HCT116 (cell line): ENCODE measurements at regions not wholly inside any gene's neighbourhood (a gene's known extent, or its start where the extent isn't known, plus 50 kb on each side); places are given as distances from the start of the nearest gene placed in this dataset.

Experiments
- ATAC-seq: fragments of 200-7000 bp; cut with Tn5 transposase; 2 replicates; pipeline ENCODE4 v1.9.1; 2020; ENCODE audit warnings: mild to moderate bottlenecking, moderate library complexity
- BruUV-seq: library from RNA; stranded (reverse); fragments of 400-500 nt; replicated peaks from 2 replicates; lab custom pipeline; 2021; lab: Mats Ljungman, UMichigan
- CTCF ChIA-PET: fragments of 300-600 bp; sonication (Branson Sonifier 250); formaldehyde crosslinking; loops from one replicate; lab custom pipeline; 2021; ENCODE audit warnings: antibody characterized with exemption; lab: Charles Lee
- POLR2A ChIA-PET: fragments of 300-600, 350-600 bp; sonication (Branson Sonifier 250); formaldehyde crosslinking; loops from one replicate; lab custom pipeline; 2021; ENCODE audit warnings: antibody characterized with exemption; lab: Charles Lee
- RAD21 ChIA-PET, 2 experiments: fragments of 300-600 bp; sonication (Branson Sonifier 250); formaldehyde crosslinking; loops; one replicate each; lab custom pipeline; 2023; ENCODE audit warnings: low total read pairs in 2 of 2; ENCODE audit not compliant: uncharacterized antibody in 2 of 2, unreplicated experiment in 2 of 2, low non-redundant PET in 1 of 2; lab: Charles Lee
- DNase-seq: peaks from one replicate; pipeline ENCODE4 v3.0.0-alpha.2; 2010; ENCODE audit warnings: low read depth, low spot score
- H2AFZ ChIP-seq: fragments of 200-600 bp; shearing (Covaris generic), sonication (generic); 2 replicates; pipeline ENCODE4 v1.6.1; 2017; ENCODE audit warnings: low read depth, mixed run types, mixed read lengths, antibody characterized with exemption, low read length; ENCODE audit not compliant: poor library complexity, severe bottlenecking
- H3K27ac ChIP-seq: 2 replicates; pipeline ENCODE4 v1.5.1; 2012; ENCODE audit warnings: low read depth, low read length
- H3K27me3 ChIP-seq: fragments of 200-600 bp; sonication (generic); 2 replicates; pipeline ENCODE4 v1.6.1; 2016; ENCODE audit warnings: mixed run types, low read length, mixed read lengths; ENCODE audit not compliant: insufficient read depth
- H3K36me3 ChIP-seq, 2 experiments: fragments of 200-500 bp in 1 of 2; fragments of 200-600 bp in 1 of 2; sonication (Bioruptor generic) in 1 of 2; sonication (generic) in 1 of 2; 2 replicates each; pipeline versions ENCODE4 v1.5.1 to v1.6.1; 2014 to 2016; ENCODE audit warnings: low read length in 2 of 2, inconsistent platforms in 1 of 2, mixed read lengths in 1 of 2, mixed run types in 1 of 2; ENCODE audit not compliant: insufficient read depth in 2 of 2, control insufficient read depth in 1 of 2
- H3K4me1 ChIP-seq, 2 experiments: fragments of 200-600 bp in 1 of 2; sonication (generic) in 1 of 2; 2 replicates each; pipeline versions ENCODE4 v1.5.1 to v1.6.1; 2012 to 2017; ENCODE audit warnings: low read length in 2 of 2, inconsistent platforms in 1 of 2, mild to moderate bottlenecking in 1 of 2, mixed read lengths in 1 of 2, mixed run types in 1 of 2, moderate library complexity in 1 of 2; ENCODE audit not compliant: insufficient read depth in 2 of 2, control insufficient read depth in 1 of 2
- H3K4me2 ChIP-seq: fragments of 200-600 bp; sonication (generic); 2 replicates; pipeline ENCODE4 v1.6.1; 2017; ENCODE audit warnings: mixed run types, low read length, mixed read lengths
- H3K4me3 ChIP-seq, 2 experiments: fragments of 200-600 bp in 1 of 2; sonication (generic) in 1 of 2; replicated peaks in 1 of 2; 2 replicates each; pipeline ENCODE4 v1.5.1; 2011 to 2016; ENCODE audit warnings: low read length in 2 of 2, control low read depth in 1 of 2, low read depth in 1 of 2, mild to moderate bottlenecking in 1 of 2, mixed read lengths in 1 of 2, mixed run types in 1 of 2
- H3K79me2 ChIP-seq: fragments of 200-600 bp; sonication (generic); 2 replicates; pipeline ENCODE4 v1.6.1; 2017; ENCODE audit warnings: mild to moderate bottlenecking, mixed run types, low read length, moderate library complexity, mixed read lengths; ENCODE audit not compliant: insufficient read depth
- H3K9ac ChIP-seq: fragments of 200-600 bp; sonication (generic); 2 replicates; pipeline ENCODE4 v1.6.1; 2016; ENCODE audit warnings: low read length, mixed read lengths
- H3K9me2 ChIP-seq: fragments of 200-600 bp; sonication (generic), shearing (Covaris generic); 2 replicates; pipeline ENCODE4 v1.6.1; 2017; ENCODE audit warnings: mixed run types, mild to moderate bottlenecking, moderate library complexity; ENCODE audit not compliant: insufficient read depth
- H3K9me3 ChIP-seq, 2 experiments: fragments of 200-500 bp in 1 of 2; fragments of 200-600 bp in 1 of 2; sonication (Bioruptor generic) in 1 of 2; sonication (generic) in 1 of 2; 2 replicates each; pipeline ENCODE4 v1.6.1; 2014 to 2017; ENCODE audit warnings: low read length in 2 of 2, mixed read lengths in 2 of 2, inconsistent platforms in 1 of 2, low read depth in 1 of 2, mild to moderate bottlenecking in 1 of 2, mixed run types in 1 of 2, moderate library complexity in 1 of 2; ENCODE audit not compliant: control insufficient read depth in 1 of 2, insufficient read depth in 1 of 2
- H4K20me1 ChIP-seq: fragments of 200-600 bp; sonication (generic), shearing (Covaris generic); 2 replicates; pipeline ENCODE4 v1.6.1; 2017; ENCODE audit warnings: mixed run types, mild to moderate bottlenecking, moderate library complexity; ENCODE audit not compliant: insufficient read depth
- CBX3 ChIP-seq: IDR thresholded peaks from 2 replicates; pipeline ENCODE4 v1.6.1; 2012; ENCODE audit warnings: low read depth
- EGR1 ChIP-seq: IDR thresholded peaks from 2 replicates; pipeline ENCODE4 v1.6.1; 2012; ENCODE audit warnings: low read depth
- ELF1 ChIP-seq: IDR thresholded peaks from 2 replicates; pipeline ENCODE4 v1.6.1; 2012; ENCODE audit warnings: low read depth, borderline replicate concordance
- EZH2 ChIP-seq: fragments of 200-600 bp; sonication (generic); IDR thresholded peaks from 2 replicates; pipeline ENCODE4 v1.6.1; 2017; ENCODE audit warnings: antibody characterized with exemption, mixed run types
- EZH2phosphoT487 ChIP-seq: fragments of 200-600 bp; IDR thresholded peaks from 2 replicates; pipeline ENCODE4 v1.6.1; 2018; ENCODE audit warnings: antibody characterized with exemption, borderline replicate concordance
- FOSL1 ChIP-seq: IDR thresholded peaks from 2 replicates; pipeline ENCODE4 v1.6.1; 2012; ENCODE audit warnings: low read depth
- JUND ChIP-seq: IDR thresholded peaks from 2 replicates; pipeline ENCODE4 v1.6.1; 2012
- POLR2A ChIP-seq: IDR thresholded peaks from 2 replicates; pipeline ENCODE4 v1.7.0; 2011; ENCODE audit warnings: borderline replicate concordance; ENCODE audit not compliant: insufficient read depth, insufficient read length; ENCODE audit errors: extremely low read depth
- POLR2AphosphoS5 ChIP-seq: IDR thresholded peaks from 2 replicates; pipeline ENCODE4 v1.6.1; 2011; ENCODE audit warnings: mild to moderate bottlenecking, low read depth, low read length, moderate library complexity
- RAD21 ChIP-seq: IDR thresholded peaks from 2 replicates; pipeline ENCODE4 v1.6.1; 2012; ENCODE audit warnings: low read depth, mild to moderate bottlenecking
- SP1 ChIP-seq: IDR thresholded peaks from 2 replicates; pipeline ENCODE4 v1.6.1; 2012; ENCODE audit warnings: low read depth
- SRF ChIP-seq: IDR thresholded peaks from 2 replicates; pipeline ENCODE4 v1.6.1; 2012; ENCODE audit warnings: low read depth
- TCF7L2 ChIP-seq: IDR thresholded peaks from 2 replicates; pipeline ENCODE4 v1.7.0; 2011; ENCODE audit warnings: borderline replicate concordance, inconsistent platforms; ENCODE audit not compliant: insufficient read depth, insufficient read length; ENCODE audit errors: extremely low read depth
- YY1 ChIP-seq: IDR thresholded peaks from 2 replicates; pipeline ENCODE4 v1.6.1; 2011; ENCODE audit warnings: low read length, low read depth, moderate library complexity, mild to moderate bottlenecking; ENCODE audit not compliant: insufficient replicate concordance; ENCODE audit errors: extremely low read depth
- ZFX ChIP-seq: fragments of 450-650 bp; IDR thresholded peaks from 2 replicates; pipeline ENCODE4 v1.6.1; 2017
- ZNF274 ChIP-seq: fragments of 200-500 bp; sonication (Bioruptor generic); IDR thresholded peaks from 2 replicates; pipeline ENCODE4 v1.6.1; 2014; ENCODE audit warnings: mild to moderate bottlenecking, low read depth, low read length, inconsistent platforms
- intact Hi-C: fragments of 100-400 bp; cut with micrococcal nuclease; formaldehyde crosslinking; loops from 2 replicates; pipeline ENCODE4 v1.10.0; 2022
- TF ChIP-seq, protein P1 (sequence below): IDR thresholded peaks from 2 replicates; pipeline ENCODE4 v1.6.1; 2012
- TF ChIP-seq, protein P2 (sequence below): IDR thresholded peaks from 2 replicates; pipeline ENCODE4 v1.6.1; 2012
- TF ChIP-seq, protein P3 (sequence below): IDR thresholded peaks from 2 replicates; pipeline ENCODE4 v1.6.1; 2011; ENCODE audit warnings: mild to moderate bottlenecking, low read length, moderate library complexity; ENCODE audit not compliant: insufficient replicate concordance; ENCODE audit errors: extremely low read depth

DNA sequence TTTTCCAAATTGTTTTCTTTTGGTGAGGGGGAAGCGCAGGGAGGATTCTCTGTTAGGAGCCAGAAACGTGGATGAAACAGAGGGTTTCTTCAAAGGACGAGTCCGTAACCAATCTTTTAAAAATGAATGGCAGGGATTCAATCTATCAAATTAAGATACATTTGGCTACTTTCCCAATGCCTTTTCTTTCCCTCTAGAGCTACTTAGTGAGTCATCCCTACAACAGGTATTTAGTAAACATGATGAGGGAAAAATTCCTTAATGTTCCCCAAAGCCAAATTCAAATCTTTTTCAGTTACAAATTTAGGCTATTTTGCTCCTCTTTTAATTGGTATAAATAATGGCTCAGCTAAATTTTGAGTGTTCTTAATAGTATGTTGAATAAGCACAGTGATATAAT lies 366.4 kb upstream of the RIOK2 start:
- Histone ChIP-seq H3K27ac (no peak overlapping the region), H3K4me1 (no peaks in the 10 kb centered on the region), H3K9me3 (no peaks in the 10 kb centered on the region), H2AFZ (no peak overlapping the region), H3K36me3 (no peaks in the 10 kb centered on the region), H3K9me2 (no peaks in the 10 kb centered on the region), H3K4me2 (no peak overlapping the region), H3K27me3 (no peaks in the 10 kb centered on the region), H3K79me2 (no peaks in the 10 kb centered on the region), H4K20me1 (no peaks in the 10 kb centered on the region), H3K4me3 (no peak overlapping the region), H3K9ac (no peak overlapping the region)
- ChIA-PET CTCF (no interaction called here), RAD21 (no interaction called here), POLR2A (no interaction called here)
- DNase-seq (no peak), ATAC-seq (no peak)
- BruUV-seq: no TSS peak
- intact Hi-C loops: no loop called here
- TF ChIP-seq, protein P1, sequence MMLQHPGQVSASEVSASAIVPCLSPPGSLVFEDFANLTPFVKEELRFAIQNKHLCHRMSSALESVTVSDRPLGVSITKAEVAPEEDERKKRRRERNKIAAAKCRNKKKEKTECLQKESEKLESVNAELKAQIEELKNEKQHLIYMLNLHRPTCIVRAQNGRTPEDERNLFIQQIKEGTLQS: no peak
- TF ChIP-seq RAD21 (no peak), EGR1 (no peak), SP1 (no peak), POLR2AphosphoS5 (no peak), ZFX (no peak), ELF1 (no peak), SRF (no peak)
- TF ChIP-seq, protein P2, sequence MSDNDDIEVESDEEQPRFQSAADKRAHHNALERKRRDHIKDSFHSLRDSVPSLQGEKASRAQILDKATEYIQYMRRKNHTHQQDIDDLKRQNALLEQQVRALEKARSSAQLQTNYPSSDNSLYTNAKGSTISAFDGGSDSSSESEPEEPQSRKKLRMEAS: no peak

DNA sequence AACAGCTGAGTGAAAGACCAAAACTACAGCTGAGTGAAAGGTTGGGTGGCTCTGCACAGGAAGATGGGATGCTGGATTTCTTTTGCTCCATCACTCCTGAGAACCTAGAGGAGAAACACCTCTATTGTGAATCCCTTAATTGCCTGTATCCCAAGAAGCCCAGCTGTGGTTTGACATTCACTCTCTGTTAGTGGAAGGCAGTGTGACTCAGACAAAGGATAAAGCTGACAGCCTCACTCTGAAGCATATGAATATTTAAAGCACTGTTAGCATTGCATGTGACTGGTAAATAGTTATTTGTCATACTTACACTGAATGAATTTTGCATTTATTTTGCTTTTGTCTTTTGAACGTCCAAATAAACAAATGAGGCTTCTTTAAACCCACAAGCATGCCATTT lies 367.1 kb upstream of the RIOK2 start:
- Histone ChIP-seq H3K4me3 (no peak overlapping the region), H3K36me3 (no peaks in the 10 kb centered on the region), H4K20me1 (no peaks in the 10 kb centered on the region), H2AFZ (no peak overlapping the region), H3K27me3 (no peaks in the 10 kb centered on the region), H3K9ac (no peak overlapping the region), H3K9me2 (no peaks in the 10 kb centered on the region), H3K9me3 (no peaks in the 10 kb centered on the region), H3K4me1 (no peaks in the 10 kb centered on the region), H3K79me2 (no peaks in the 10 kb centered on the region), H3K27ac (no peak overlapping the region), H3K4me2 (no peak overlapping the region)
- POLR2A ChIA-PET: no interaction called here
- DNase-seq (no peak), ATAC-seq (no peak)
- intact Hi-C loops: no loop called here
- BruUV-seq: no TSS peak
- CTCF ChIA-PET: interaction anchor here (1.9 kb wide), 1 partner anchor 16 kb away, joined by 8 read pairs; no protein-coding TSS in a partner anchor
- RAD21 ChIA-PET: no interaction called here
- TF ChIP-seq FOSL1 (no peak), EGR1 (no peak), ZNF274 (no peak), YY1 (no peak), JUND (no peak), EZH2phosphoT487 (no peak), RAD21 (no peak), CBX3 (no peak), ZFX (no peak), POLR2A (no peak), TCF7L2 (no peak), EZH2 (no peak)
- TF ChIP-seq, protein P3, sequence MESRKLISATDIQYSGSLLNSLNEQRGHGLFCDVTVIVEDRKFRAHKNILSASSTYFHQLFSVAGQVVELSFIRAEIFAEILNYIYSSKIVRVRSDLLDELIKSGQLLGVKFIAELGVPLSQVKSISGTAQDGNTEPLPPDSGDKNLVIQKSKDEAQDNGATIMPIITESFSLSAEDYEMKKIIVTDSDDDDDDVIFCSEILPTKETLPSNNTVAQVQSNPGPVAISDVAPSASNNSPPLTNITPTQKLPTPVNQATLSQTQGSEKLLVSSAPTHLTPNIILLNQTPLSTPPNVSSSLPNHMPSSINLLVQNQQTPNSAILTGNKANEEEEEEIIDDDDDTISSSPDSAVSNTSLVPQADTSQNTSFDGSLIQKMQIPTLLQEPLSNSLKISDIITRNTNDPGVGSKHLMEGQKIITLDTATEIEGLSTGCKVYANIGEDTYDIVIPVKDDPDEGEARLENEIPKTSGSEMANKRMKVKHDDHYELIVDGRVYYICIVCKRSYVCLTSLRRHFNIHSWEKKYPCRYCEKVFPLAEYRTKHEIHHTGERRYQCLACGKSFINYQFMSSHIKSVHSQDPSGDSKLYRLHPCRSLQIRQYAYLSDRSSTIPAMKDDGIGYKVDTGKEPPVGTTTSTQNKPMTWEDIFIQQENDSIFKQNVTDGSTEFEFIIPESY: no peak
- TF ChIP-seq, protein P2: no peak
